Left cardiac atrium (tissue), 4 donors: ENCODE measurements at regions not wholly inside any gene's neighbourhood (a gene's known extent, or its start where the extent isn't known, plus 50 kb on each side); places are given as distances from the start of the nearest gene placed in this dataset.
"Not testable (repeated sequence)": the region's sequence is repeated elsewhere in the genome, so short reads cannot be mapped to it uniquely, and the experiment has no call there.

ENCODE experiments used
- ATAC-seq, 2 donors: fragments of 200-7000 bp; cut with Tn5 transposase; one replicate each; pipeline ENCODE4 v1.9.1; 2020; ENCODE audit warnings: mild to moderate bottlenecking in 2 of 2, moderate library complexity in 2 of 2
- DNase-seq: peaks from one replicate; pipeline ENCODE4 v3.0.0-alpha.2; 2020
- intact Hi-C, 2 donors: fragments of 100-400 bp; cut with DNase I; formaldehyde crosslinking; loops; one replicate each; pipeline versions ENCODE4 v1.14.1 to v1.15.1; 2022 to 2023
- donor health status: DM: no; HTN: yes; CAD: no.
- donor health status: DM: no; HTN: yes; CAD: no; lungs with severe emphysema.
- donor health status: DM: yes; HTN: yes; CAD: no.
- donor health status: Dilated cardiomyopathy.

- peak in 1 of 2 donors; percentile 76 for ATAC-seq
- intact Hi-C loops, result no loop called here
These were observed 411.1 kb downstream of the ACTL7B start for GRCh38 chr9:108444400-108445358.

GRCh38 chr9:108443741-108444140 is 412.0 kb downstream of the ACTL7B start:
- intact Hi-C loops, result no loop called here
- peak in 1 of 2 donors; percentile 80 for ATAC-seq
- no peak for DNase-seq

More at GRCh38 chr9:108444400-108445358, 411.1 kb downstream of the ACTL7B start:
- no peak for DNase-seq

- ATAC-seq (no peak), DNase-seq (no peak)
- intact Hi-C loops, result no loop called here
These were observed 412.7 kb downstream of the ACTL7B start for GRCh38 chr9:108443019-108443633.

- ATAC-seq, result no peak
- intact Hi-C loops, result no loop called here
- no peak for DNase-seq
These were observed 413.2 kb downstream of the ACTL7B start for GRCh38 chr9:108442627-108443018.

GRCh38 chr9:108441726-108442125 is 414.1 kb downstream of the ACTL7B start:
- DNase-seq (no peak), ATAC-seq (no peak)
- intact Hi-C loops, result no loop called here

- ATAC-seq (no peak), DNase-seq (no peak)
- intact Hi-C loops, result no loop called here
These were observed 414.5 kb downstream of the ACTL7B start for GRCh38 chr9:108441251-108441650.

GRCh38 chr9:108439947-108440346 is 415.8 kb downstream of the ACTL7B start:
- ATAC-seq (peak in 1 of 2 donors; percentile 72), DNase-seq (no peak)
- intact Hi-C loops, result no loop called here

GRCh38 chr9:108437656-108438055 is 418.1 kb downstream of the ACTL7B start:
- intact Hi-C loops, result no loop called here
- ATAC-seq, result no peak
- no peak for DNase-seq

GRCh38 chr9:108436448-108436847 is 419.3 kb downstream of the ACTL7B start:
- intact Hi-C loops, result no loop called here
- ATAC-seq (no peak), DNase-seq (no peak)

- ATAC-seq (no peak), DNase-seq (no peak)
- intact Hi-C loops, result no loop called here
These were observed 421.3 kb downstream of the ACTL7B start for GRCh38 chr9:108434502-108434901.

- DNase-seq, result no peak
- intact Hi-C loops, result no loop called here
- no peak for ATAC-seq
These were observed 421.8 kb downstream of the ACTL7B start for GRCh38 chr9:108434036-108434435.

GRCh38 chr9:108430655-108431054 is 425.1 kb downstream of the ACTL7B start:
- ATAC-seq, result no peak
- DNase-seq, result no peak
- intact Hi-C loops, result no loop called here

GRCh38 chr9:108427751-108428150 is 428.0 kb downstream of the ACTL7B start:
- ATAC-seq (no peak), DNase-seq (no peak)
- intact Hi-C loops, result no loop called here

- intact Hi-C loops, ATAC-seq, DNase-seq: not testable (repeated sequence)
These were observed 429.3 kb downstream of the ACTL7B start for GRCh38 chr9:108426421-108426940.

- no peak for DNase-seq
These were observed 432.4 kb downstream of the ACTL7B start for GRCh38 chr9:108423433-108423832.

GRCh38 chr9:108419379-108419778 is 436.4 kb downstream of the ACTL7B start:
- ATAC-seq, result no peak
- no peak for DNase-seq
- intact Hi-C loops, result loop anchor here in 1 of 2 donors (5.0 kb wide), 1 partner anchor 148 kb away; no protein-coding TSS in a partner anchor

More at GRCh38 chr9:108423433-108423832, 432.4 kb downstream of the ACTL7B start:
- intact Hi-C loops, result no loop called here
- ATAC-seq, result no peak

- DNase-seq (no peak), ATAC-seq (no peak)
- intact Hi-C loops, result loop anchor here in 1 of 2 donors (5.0 kb wide), 1 partner anchor 150 kb away; no protein-coding TSS in a partner anchor
These were observed 438.1 kb downstream of the ACTL7B start for GRCh38 chr9:108417726-108418125.

GRCh38 chr9:108417312-108417711 is 438.5 kb downstream of the ACTL7B start:
- intact Hi-C loops, result loop anchor here in 1 of 2 donors (5.0 kb wide), 1 partner anchor 150 kb away; no protein-coding TSS in a partner anchor
- no peak for ATAC-seq
- no peak for DNase-seq

GRCh38 chr9:108416324-108416723 is 439.5 kb downstream of the ACTL7B start:
- intact Hi-C loops, result loop anchor here in 1 of 2 donors (5.0 kb wide), 1 partner anchor 151 kb away; no protein-coding TSS in a partner anchor
- DNase-seq (no peak), ATAC-seq (no peak)

- no peak for ATAC-seq
- intact Hi-C loops, result no loop called here
These were observed 442.0 kb downstream of the ACTL7B start for GRCh38 chr9:108413809-108414208.

More at GRCh38 chr9:108413809-108414208, 442.0 kb downstream of the ACTL7B start:
- DNase-seq, result no peak
